ENCODE measurements at regions not wholly inside any gene's neighbourhood (a gene's known extent, or its start where the extent isn't known, plus 50 kb on each side); places are given as distances from the start of the nearest gene placed in this dataset.

DNA sequence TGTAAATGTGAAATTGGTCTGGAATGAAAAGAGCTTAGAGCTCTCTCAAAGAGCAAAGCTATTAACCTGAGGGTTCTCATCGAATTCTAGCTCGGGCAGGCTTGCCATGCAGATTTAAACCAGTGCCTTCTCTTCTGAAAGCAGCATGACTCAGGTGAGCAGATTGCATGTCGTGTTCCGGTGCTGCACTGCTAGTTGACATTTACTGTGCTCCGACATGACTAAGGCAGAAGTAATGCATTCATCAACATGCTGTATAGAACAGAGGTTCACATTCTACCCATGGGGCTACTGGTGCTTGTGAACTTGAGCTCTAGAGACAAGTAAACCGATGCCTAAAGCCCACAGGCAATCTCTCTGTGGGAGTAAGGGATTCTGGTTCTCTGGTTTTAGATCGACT is 947.7 kb downstream of the EFNB2 start (continued):
- no peak for TF ChIP-seq YY1 (IDR thresholded peaks at IDR 0.05; ENCODE audit: extremely low read depth, insufficient replicate concordance, low read depth, low read length)

DNA sequence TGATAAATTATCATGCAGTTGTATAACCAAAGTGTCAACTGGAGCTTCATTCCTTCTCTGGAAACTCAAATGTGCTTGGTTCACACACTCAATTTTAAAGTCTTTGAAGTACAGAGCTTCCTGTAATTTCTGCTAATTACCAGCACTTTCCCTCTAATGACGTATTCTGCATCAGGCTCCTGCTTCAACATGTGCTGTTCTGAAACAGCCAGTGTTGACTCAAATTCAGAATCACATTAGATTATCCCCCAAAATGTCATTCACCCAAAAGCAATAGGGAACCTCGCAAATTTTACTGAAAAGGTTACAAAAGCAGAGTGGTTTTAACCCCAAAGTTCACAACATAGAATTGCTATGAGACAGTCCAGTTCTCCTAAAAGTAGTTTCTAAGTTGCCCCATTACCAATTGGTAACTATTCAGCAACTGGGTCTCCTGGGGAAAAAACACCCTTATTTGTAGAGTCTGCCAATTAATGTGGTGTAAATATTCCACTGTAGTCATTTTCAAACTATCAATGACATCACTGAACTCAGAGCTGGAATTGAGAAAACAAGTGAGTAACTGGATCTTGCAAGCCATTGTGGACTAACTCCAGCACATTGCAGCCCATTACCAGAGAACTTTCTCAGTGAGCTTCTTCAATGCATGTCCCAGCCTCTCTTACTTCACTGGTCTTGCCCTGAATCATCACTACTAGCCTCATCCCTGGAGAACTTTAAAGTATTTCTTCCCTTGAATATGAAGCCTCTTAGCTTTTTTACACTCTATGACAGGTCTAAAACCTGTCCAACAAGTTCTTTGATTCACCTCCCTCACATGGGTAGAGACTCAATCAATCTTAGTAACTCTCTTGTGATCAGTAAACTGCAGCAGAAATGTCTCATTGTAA is 955.4 kb downstream of the EFNB2 start:
- no peaks in the 10 kb centered on the region for H3K9me2 ChIP-seq (ENCODE audit: insufficient read depth)
- ATAC-seq (no peak), DNase-seq (ENCODE audit: low read depth, low spot score) (no peak)
- H3K36me3 ChIP-seq (ENCODE audit: control insufficient read depth in 1 of 2, insufficient read depth in 2 of 2, low read length in 2 of 2), result no peaks in the 10 kb centered on the region
- no TSS peak for BruUV-seq (replicated peaks)
- ChIA-PET RAD21 (ENCODE audit: low non-redundant PET in 1 of 2, low total read pairs in 2 of 2, uncharacterized antibody in 2 of 2, unreplicated experiment in 2 of 2) (no interaction called here), POLR2A (no interaction called here), CTCF (no interaction called here)
- no peak overlapping the region for H3K4me3 ChIP-seq (replicated peaks in 1 of 2; ENCODE audit: low read depth in 1 of 2, low read length in 2 of 2)
- intact Hi-C loops (cut with micrococcal nuclease), result no loop called here
- no peak for TF ChIP-seq CBX3 (IDR thresholded peaks at IDR 0.05; ENCODE audit: low read depth)
- no peak for TF ChIP-seq EGR1 (IDR thresholded peaks at IDR 0.05; ENCODE audit: low read depth)
- no peak for TF ChIP-seq YY1 (IDR thresholded peaks at IDR 0.05; ENCODE audit: extremely low read depth, insufficient replicate concordance, low read depth, low read length)
- TF ChIP-seq ELF1 (IDR thresholded peaks at IDR 0.05; ENCODE audit: borderline replicate concordance, low read depth), result no peak
- TF ChIP-seq EZH2 (IDR thresholded peaks at IDR 0.05), result no peak
- TF ChIP-seq JUND (IDR thresholded peaks at IDR 0.05), result no peak
- TF ChIP-seq ZFX (IDR thresholded peaks at IDR 0.05), result no peak
- TF ChIP-seq EZH2phosphoT487 (IDR thresholded peaks at IDR 0.05; ENCODE audit: borderline replicate concordance), result no peak
- TF ChIP-seq POLR2A (IDR thresholded peaks at IDR 0.05; ENCODE audit: borderline replicate concordance, extremely low read depth, insufficient read depth, insufficient read length), result no peak
- TF ChIP-seq, protein P1, sequence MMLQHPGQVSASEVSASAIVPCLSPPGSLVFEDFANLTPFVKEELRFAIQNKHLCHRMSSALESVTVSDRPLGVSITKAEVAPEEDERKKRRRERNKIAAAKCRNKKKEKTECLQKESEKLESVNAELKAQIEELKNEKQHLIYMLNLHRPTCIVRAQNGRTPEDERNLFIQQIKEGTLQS (IDR thresholded peaks at IDR 0.05), result no peak
- H3K79me2 ChIP-seq (ENCODE audit: insufficient read depth, low read length), result no peaks in the 10 kb centered on the region
- no peaks in the 10 kb centered on the region for H3K27me3 ChIP-seq (ENCODE audit: insufficient read depth, low read length)
- H3K4me1 ChIP-seq (ENCODE audit: control insufficient read depth in 1 of 2, insufficient read depth in 2 of 2, low read length in 2 of 2), result peaks cover 0 to 4% of the 10 kb centered on the region in 2 experiments; a peak in 1 of 4 replicates
- no peak overlapping the region for H3K27ac ChIP-seq (ENCODE audit: low read depth, low read length)
- no peak overlapping the region for H3K9ac ChIP-seq (ENCODE audit: low read length)
- H3K9me3 ChIP-seq (ENCODE audit: control insufficient read depth in 1 of 2, insufficient read depth in 1 of 2, low read depth in 1 of 2, low read length in 2 of 2), result no peaks in the 10 kb centered on the region; a peak in 1 of 4 replicates
- no peak overlapping the region for H3K4me2 ChIP-seq (ENCODE audit: low read length)
- no peaks in the 10 kb centered on the region for H4K20me1 ChIP-seq (ENCODE audit: insufficient read depth)
- H2AFZ ChIP-seq (ENCODE audit: low read depth, low read length, poor library complexity, severe bottlenecking), result no peak overlapping the region

Data from HCT116 (cell line).